ENCODE measurements at regions not wholly inside any gene's neighbourhood (a gene's known extent, or its start where the extent isn't known, plus 50 kb on each side); places are given as distances from the start of the nearest gene placed in this dataset.

- TF ChIP-seq CTCF (conservative IDR thresholded peaks at IDR 0.05; ENCODE audit: low read depth, low read length) (no peak), POLR2A (IDR thresholded peaks at IDR 0.05; ENCODE audit: low read depth, low read length) (no peak), SMC3 (IDR thresholded peaks at IDR 0.05; ENCODE audit: low read depth, low read length) (no peak), BHLHE40 (IDR thresholded peaks at IDR 0.05; ENCODE audit: low read depth, low read length) (no peak), MAFK (IDR thresholded peaks at IDR 0.05; ENCODE audit: low read depth, low read length) (no peak), RAD21 (IDR thresholded peaks at IDR 0.05; ENCODE audit: low read length) (no peak), MAZ (IDR thresholded peaks at IDR 0.05; ENCODE audit: borderline replicate concordance, low read depth, low read length) (no peak), USF2 (IDR thresholded peaks at IDR 0.05; ENCODE audit: low read depth, low read length) (no peak), RCOR1 (IDR thresholded peaks at IDR 0.05; ENCODE audit: insufficient replicate concordance, low read length) (no peak), MXI1 (IDR thresholded peaks at IDR 0.05; ENCODE audit: borderline replicate concordance, low read depth, low read length) (no peak), CEBPB (IDR thresholded peaks at IDR 0.05; ENCODE audit: low read depth, low read length) (no peak), RFX5 (IDR thresholded peaks at IDR 0.05; ENCODE audit: low read depth, low read length) (no peak), CHD1 (IDR thresholded peaks at IDR 0.05; ENCODE audit: low read depth, low read length) (no peak)
Measured at GRCh38 chr15:21267226-21267625, 173.1 kb downstream of the POTEB3 start.
